Mucosa of gallbladder (tissue), 1 donor: ENCODE measurements at regions not wholly inside any gene's neighbourhood (a gene's known extent, or its start where the extent isn't known, plus 50 kb on each side); places are given as distances from the start of the nearest gene placed in this dataset.
"Not testable (repeated sequence)": the region's sequence is repeated elsewhere in the genome, so short reads cannot be mapped to it uniquely, and the experiment has no call there.

ENCODE experiments used
- DNase-seq: peaks from one replicate; pipeline ENCODE4 v3.0.0-alpha.2; 2020; ENCODE audit warnings: low spot score
- donor health status: DM: no; HTN: no; CAD: no.

- no peak for DNase-seq
Measured at GRCh38 chr22:48302657-48303368, 1524.9 kb downstream of the BRD1 start.

- no peak for DNase-seq
Measured at GRCh38 chr22:48301908-48302307, 1525.8 kb downstream of the BRD1 start.

GRCh38 chr22:48301421-48301820 is 1526.3 kb downstream of the BRD1 start:
- DNase-seq, result no peak

GRCh38 chr22:48300877-48301276 is 1526.8 kb downstream of the BRD1 start:
- no peak for DNase-seq

GRCh38 chr22:48299801-48300200 is 1527.9 kb downstream of the BRD1 start:
- no peak for DNase-seq

- no peak for DNase-seq
Measured at GRCh38 chr22:48299124-48299523, 1528.5 kb downstream of the BRD1 start.

GRCh38 chr22:48297296-48297695 is 1530.4 kb downstream of the BRD1 start:
- DNase-seq, result no peak

- DNase-seq, result not testable (repeated sequence)
Measured at GRCh38 chr22:48289954-48290353, 1527.5 kb downstream of the TBC1D22A start.

GRCh38 chr22:48288376-48288940 is 1526.0 kb downstream of the TBC1D22A start:
- DNase-seq, result no peak

- no peak for DNase-seq
Measured at GRCh38 chr22:48287031-48287430, 1524.6 kb downstream of the TBC1D22A start.

GRCh38 chr22:48284671-48285070 is 1522.2 kb downstream of the TBC1D22A start:
- no peak for DNase-seq

- DNase-seq, result no peak
Measured at GRCh38 chr22:48282804-48283203, 1520.4 kb downstream of the TBC1D22A start.

GRCh38 chr22:48279461-48279756 is 1517.0 kb downstream of the TBC1D22A start:
- no peak for DNase-seq

GRCh38 chr22:48278620-48279460 is 1516.4 kb downstream of the TBC1D22A start:
- no peak for DNase-seq

GRCh38 chr22:48277868-48278581 is 1515.6 kb downstream of the TBC1D22A start:
- no peak for DNase-seq

GRCh38 chr22:48276994-48277867 is 1514.8 kb downstream of the TBC1D22A start:
- no peak for DNase-seq

GRCh38 chr22:48275412-48275811 is 1513.0 kb downstream of the TBC1D22A start:
- DNase-seq, result no peak

- DNase-seq, result no peak
Measured at GRCh38 chr22:48270731-48271130, 1508.3 kb downstream of the TBC1D22A start.

GRCh38 chr22:48268771-48269552 is 1506.5 kb downstream of the TBC1D22A start:
- DNase-seq, result no peak

GRCh38 chr22:48268293-48268692 is 1505.8 kb downstream of the TBC1D22A start:
- no peak for DNase-seq

- no peak for DNase-seq
Measured at GRCh38 chr22:48267681-48268080, 1505.2 kb downstream of the TBC1D22A start.
